H1 (cell line): ENCODE measurements at regions not wholly inside any gene's neighbourhood (a gene's known extent, or its start where the extent isn't known, plus 50 kb on each side); places are given as distances from the start of the nearest gene placed in this dataset.

Source experiments
- BCL11A ChIP-seq, 2 experiments: IDR thresholded peaks; one replicate each; pipeline ENCODE4 v1.6.1; 2011; ENCODE audit warnings: low read depth in 2 of 2, low read length in 2 of 2, mild to moderate bottlenecking in 2 of 2
- EZH2 ChIP-seq: fragments of 200-600 bp; sonication (generic); IDR thresholded peaks from 2 replicates; pipeline ENCODE4 v1.7.1; 2012; ENCODE audit warnings: low read depth, mild to moderate bottlenecking, moderate library complexity, low read length, inconsistent platforms; ENCODE audit not compliant: severe bottlenecking
- NRF1 ChIP-seq: IDR thresholded peaks from 2 replicates; pipeline ENCODE4 v1.6.1; 2011; ENCODE audit warnings: mild to moderate bottlenecking, low read depth, low read length, improper control_type of control experiment
- TF ChIP-seq, protein P1 (sequence below): fragments of 300-600 bp; sonication (generic); IDR thresholded peaks from 2 replicates; pipeline ENCODE4 v1.7.1; 2012; ENCODE audit warnings: low read length, moderate library complexity, mild to moderate bottlenecking, inconsistent platforms; ENCODE audit not compliant: insufficient replicate concordance

- TF ChIP-seq, protein P1, sequence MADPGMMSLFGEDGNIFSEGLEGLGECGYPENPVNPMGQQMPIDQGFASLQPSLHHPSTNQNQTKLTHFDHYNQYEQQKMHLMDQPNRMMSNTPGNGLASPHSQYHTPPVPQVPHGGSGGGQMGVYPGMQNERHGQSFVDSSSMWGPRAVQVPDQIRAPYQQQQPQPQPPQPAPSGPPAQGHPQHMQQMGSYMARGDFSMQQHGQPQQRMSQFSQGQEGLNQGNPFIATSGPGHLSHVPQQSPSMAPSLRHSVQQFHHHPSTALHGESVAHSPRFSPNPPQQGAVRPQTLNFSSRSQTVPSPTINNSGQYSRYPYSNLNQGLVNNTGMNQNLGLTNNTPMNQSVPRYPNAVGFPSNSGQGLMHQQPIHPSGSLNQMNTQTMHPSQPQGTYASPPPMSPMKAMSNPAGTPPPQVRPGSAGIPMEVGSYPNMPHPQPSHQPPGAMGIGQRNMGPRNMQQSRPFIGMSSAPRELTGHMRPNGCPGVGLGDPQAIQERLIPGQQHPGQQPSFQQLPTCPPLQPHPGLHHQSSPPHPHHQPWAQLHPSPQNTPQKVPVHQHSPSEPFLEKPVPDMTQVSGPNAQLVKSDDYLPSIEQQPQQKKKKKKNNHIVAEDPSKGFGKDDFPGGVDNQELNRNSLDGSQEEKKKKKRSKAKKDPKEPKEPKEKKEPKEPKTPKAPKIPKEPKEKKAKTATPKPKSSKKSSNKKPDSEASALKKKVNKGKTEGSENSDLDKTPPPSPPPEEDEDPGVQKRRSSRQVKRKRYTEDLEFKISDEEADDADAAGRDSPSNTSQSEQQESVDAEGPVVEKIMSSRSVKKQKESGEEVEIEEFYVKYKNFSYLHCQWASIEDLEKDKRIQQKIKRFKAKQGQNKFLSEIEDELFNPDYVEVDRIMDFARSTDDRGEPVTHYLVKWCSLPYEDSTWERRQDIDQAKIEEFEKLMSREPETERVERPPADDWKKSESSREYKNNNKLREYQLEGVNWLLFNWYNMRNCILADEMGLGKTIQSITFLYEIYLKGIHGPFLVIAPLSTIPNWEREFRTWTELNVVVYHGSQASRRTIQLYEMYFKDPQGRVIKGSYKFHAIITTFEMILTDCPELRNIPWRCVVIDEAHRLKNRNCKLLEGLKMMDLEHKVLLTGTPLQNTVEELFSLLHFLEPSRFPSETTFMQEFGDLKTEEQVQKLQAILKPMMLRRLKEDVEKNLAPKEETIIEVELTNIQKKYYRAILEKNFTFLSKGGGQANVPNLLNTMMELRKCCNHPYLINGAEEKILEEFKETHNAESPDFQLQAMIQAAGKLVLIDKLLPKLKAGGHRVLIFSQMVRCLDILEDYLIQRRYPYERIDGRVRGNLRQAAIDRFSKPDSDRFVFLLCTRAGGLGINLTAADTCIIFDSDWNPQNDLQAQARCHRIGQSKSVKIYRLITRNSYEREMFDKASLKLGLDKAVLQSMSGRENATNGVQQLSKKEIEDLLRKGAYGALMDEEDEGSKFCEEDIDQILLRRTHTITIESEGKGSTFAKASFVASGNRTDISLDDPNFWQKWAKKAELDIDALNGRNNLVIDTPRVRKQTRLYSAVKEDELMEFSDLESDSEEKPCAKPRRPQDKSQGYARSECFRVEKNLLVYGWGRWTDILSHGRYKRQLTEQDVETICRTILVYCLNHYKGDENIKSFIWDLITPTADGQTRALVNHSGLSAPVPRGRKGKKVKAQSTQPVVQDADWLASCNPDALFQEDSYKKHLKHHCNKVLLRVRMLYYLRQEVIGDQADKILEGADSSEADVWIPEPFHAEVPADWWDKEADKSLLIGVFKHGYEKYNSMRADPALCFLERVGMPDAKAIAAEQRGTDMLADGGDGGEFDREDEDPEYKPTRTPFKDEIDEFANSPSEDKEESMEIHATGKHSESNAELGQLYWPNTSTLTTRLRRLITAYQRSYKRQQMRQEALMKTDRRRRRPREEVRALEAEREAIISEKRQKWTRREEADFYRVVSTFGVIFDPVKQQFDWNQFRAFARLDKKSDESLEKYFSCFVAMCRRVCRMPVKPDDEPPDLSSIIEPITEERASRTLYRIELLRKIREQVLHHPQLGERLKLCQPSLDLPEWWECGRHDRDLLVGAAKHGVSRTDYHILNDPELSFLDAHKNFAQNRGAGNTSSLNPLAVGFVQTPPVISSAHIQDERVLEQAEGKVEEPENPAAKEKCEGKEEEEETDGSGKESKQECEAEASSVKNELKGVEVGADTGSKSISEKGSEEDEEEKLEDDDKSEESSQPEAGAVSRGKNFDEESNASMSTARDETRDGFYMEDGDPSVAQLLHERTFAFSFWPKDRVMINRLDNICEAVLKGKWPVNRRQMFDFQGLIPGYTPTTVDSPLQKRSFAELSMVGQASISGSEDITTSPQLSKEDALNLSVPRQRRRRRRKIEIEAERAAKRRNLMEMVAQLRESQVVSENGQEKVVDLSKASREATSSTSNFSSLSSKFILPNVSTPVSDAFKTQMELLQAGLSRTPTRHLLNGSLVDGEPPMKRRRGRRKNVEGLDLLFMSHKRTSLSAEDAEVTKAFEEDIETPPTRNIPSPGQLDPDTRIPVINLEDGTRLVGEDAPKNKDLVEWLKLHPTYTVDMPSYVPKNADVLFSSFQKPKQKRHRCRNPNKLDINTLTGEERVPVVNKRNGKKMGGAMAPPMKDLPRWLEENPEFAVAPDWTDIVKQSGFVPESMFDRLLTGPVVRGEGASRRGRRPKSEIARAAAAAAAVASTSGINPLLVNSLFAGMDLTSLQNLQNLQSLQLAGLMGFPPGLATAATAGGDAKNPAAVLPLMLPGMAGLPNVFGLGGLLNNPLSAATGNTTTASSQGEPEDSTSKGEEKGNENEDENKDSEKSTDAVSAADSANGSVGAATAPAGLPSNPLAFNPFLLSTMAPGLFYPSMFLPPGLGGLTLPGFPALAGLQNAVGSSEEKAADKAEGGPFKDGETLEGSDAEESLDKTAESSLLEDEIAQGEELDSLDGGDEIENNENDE, result no peak
- TF ChIP-seq NRF1 (no peak), EZH2 (no peak), BCL11A (IDR thresholded peaks at IDR 0.05; ENCODE audit: low read depth in 2 of 2, low read length in 2 of 2) (no peak)
Measured at GRCh38 chr4:58050439-58050838, 940.3 kb upstream of the IGFBP7 start (continued).
